GM12878 (cell line): ENCODE measurements at regions not wholly inside any gene's neighbourhood (a gene's known extent, or its start where the extent isn't known, plus 50 kb on each side); places are given as distances from the start of the nearest gene placed in this dataset.

Experiments used
- ATAC-seq: fragments of 200-7000 bp; cut with Tn5 transposase; 3 replicates; pipeline ENCODE4 v1.9.1; 2020; ENCODE audit warnings: mild to moderate bottlenecking, moderate library complexity
- BruUV-seq: library from RNA; stranded (reverse); fragments of 400-500 nt; replicated peaks from 2 replicates; lab custom pipeline; 2021; lab: Mats Ljungman, UMichigan
- CTCF ChIA-PET: fragments of 300-600 bp; sonication (Branson Sonifier 250); formaldehyde crosslinking; extraction: SDS; loops from one replicate; lab custom pipeline; 2021; ENCODE audit warnings: inconsistent platforms; lab: Yijun Ruan, JAX
- POLR2A ChIA-PET: fragments of 350-600 bp; formaldehyde crosslinking; extraction: SDS; loops from one replicate; lab custom pipeline; 2021; ENCODE audit warnings: inconsistent platforms; lab: Charles Lee
- RAD21 ChIA-PET: fragments of 300-600 bp; sonication (Branson Sonifier 250); formaldehyde crosslinking; loops from one replicate; lab custom pipeline; 2023; ENCODE audit warnings: antibody characterized with exemption; ENCODE audit not compliant: unreplicated experiment; lab: Charles Lee
- SMC1A ChIA-PET: fragments of 300-600 bp; sonication (Branson Sonifier 250); formaldehyde crosslinking; loops from one replicate; lab custom pipeline; 2023; ENCODE audit not compliant: unreplicated experiment, uncharacterized antibody; lab: Charles Lee
- DNase-seq: peaks from one replicate; pipeline ENCODE4 v3.0.0-alpha.2; 2011; ENCODE audit warnings: low read depth, low spot score
- FAIRE-seq: peaks from 3 replicates; lab custom pipeline; 2011; peaks lifted over from hg19 to GRCh38; lab: Jason Lieb, UNC
- H2AFZ ChIP-seq: 2 replicates; pipeline ENCODE4 v1.6.0; 2011; ENCODE audit warnings: low read depth, low read length, control low read depth; ENCODE audit not compliant: control insufficient read depth
- H3K27ac ChIP-seq: 2 replicates; pipeline ENCODE4 v1.5.1; 2011; ENCODE audit warnings: control low read depth; ENCODE audit not compliant: control insufficient read depth, insufficient read depth
- H3K27me3 ChIP-seq, 2 experiments: replicated peaks in 1 of 2; 2 replicates each; pipeline versions ENCODE4 v1.6.0 to v1.6.1; 2011; ENCODE audit warnings: low read length in 1 of 2; ENCODE audit not compliant: control insufficient read depth in 2 of 2, insufficient read depth in 2 of 2
- H3K36me3 ChIP-seq, 2 experiments: 2 replicates each; pipeline ENCODE4 v1.5.1; 2011; ENCODE audit warnings: low read length in 1 of 2; ENCODE audit not compliant: control insufficient read depth in 2 of 2, insufficient read depth in 2 of 2
- H3K4me1 ChIP-seq: 2 replicates; pipeline ENCODE4 v1.6.1; 2011; ENCODE audit warnings: mild to moderate bottlenecking, low read length, moderate library complexity, mixed read lengths; ENCODE audit not compliant: control insufficient read depth, insufficient read depth
- H3K4me2 ChIP-seq: 2 replicates; pipeline ENCODE4 v1.6.0; 2011; ENCODE audit warnings: control low read depth; ENCODE audit not compliant: control insufficient read depth, insufficient read depth
- H3K4me3 ChIP-seq: fragments of 200-600 bp; sonication (generic); 2 replicates; pipeline ENCODE4 v1.5.1; 2016
- H3K79me2 ChIP-seq: 2 replicates; pipeline ENCODE4 v1.6.0; 2011; ENCODE audit warnings: low read length; ENCODE audit not compliant: control insufficient read depth, insufficient read depth
- H3K9ac ChIP-seq: 2 replicates; pipeline ENCODE4 v1.8.0; 2011; ENCODE audit warnings: low read length, control low read depth, mixed read lengths; ENCODE audit not compliant: control insufficient read depth, insufficient read depth
- H3K9me3 ChIP-seq: replicated peaks from 3 replicates; pipeline ENCODE4 v1.5.1; 2011; ENCODE audit warnings: mild to moderate bottlenecking, low read length; ENCODE audit not compliant: control insufficient read depth, insufficient read depth
- H4K20me1 ChIP-seq: 2 replicates; pipeline ENCODE4 v1.6.0; 2011; ENCODE audit not compliant: control insufficient read depth, insufficient read depth
- BACH1 ChIP-seq: fragments of 450-650 bp; IDR thresholded peaks from 2 replicates; pipeline ENCODE4 v1.6.1; 2017; ENCODE audit warnings: mild to moderate bottlenecking, borderline replicate concordance
- BCL11A ChIP-seq: IDR thresholded peaks from 2 replicates; pipeline ENCODE4 v1.6.1; 2011; ENCODE audit warnings: low read depth, low read length
- CBX5 ChIP-seq: sonication (generic); IDR thresholded peaks from 2 replicates; pipeline ENCODE4 v1.6.1; 2016; ENCODE audit warnings: low read depth, moderate library complexity, mild to moderate bottlenecking, inconsistent platforms
- CHD1 ChIP-seq: IDR thresholded peaks from 2 replicates; pipeline ENCODE4 v1.6.1; 2012; ENCODE audit warnings: low read depth, low read length, improper control_type of control experiment
- CHD4 ChIP-seq: fragments of 200-600 bp; sonication (generic); IDR thresholded peaks from 2 replicates; pipeline ENCODE4 v1.6.1; 2016; ENCODE audit warnings: mild to moderate bottlenecking
- FOXM1 ChIP-seq: IDR thresholded peaks from 2 replicates; pipeline ENCODE4 v1.6.1; 2012; ENCODE audit warnings: low read depth, mild to moderate bottlenecking, inconsistent platforms, low read length, moderate library complexity
- IKZF1 ChIP-seq: fragments of 450-650 bp; conservative IDR thresholded peaks from 2 replicates; pipeline ENCODE4 v1.6.1; 2017; ENCODE audit warnings: antibody characterized with exemption, mild to moderate bottlenecking
- LARP7 ChIP-seq: fragments of 450-650 bp; IDR thresholded peaks from 2 replicates; pipeline ENCODE4 v1.6.1; 2017; ENCODE audit warnings: mild to moderate bottlenecking
- MEF2B ChIP-seq: fragments of 450-650 bp; IDR thresholded peaks from 2 replicates; pipeline ENCODE4 v1.6.1; 2018; ENCODE audit warnings: mild to moderate bottlenecking, moderate library complexity; ENCODE audit not compliant: partially characterized antibody, poor library complexity, severe bottlenecking
- MTA3 ChIP-seq: IDR thresholded peaks from 2 replicates; pipeline ENCODE4 v1.6.1; 2012; ENCODE audit warnings: low read length, inconsistent platforms, borderline replicate concordance
- MYC ChIP-seq: IDR thresholded peaks from 2 replicates; pipeline ENCODE4 v1.6.1; 2011; ENCODE audit warnings: mild to moderate bottlenecking, low read length, moderate library complexity, inconsistent platforms; ENCODE audit not compliant: insufficient read depth, insufficient replicate concordance, insufficient read length, severe bottlenecking
- RAD21 ChIP-seq: IDR thresholded peaks from 2 replicates; pipeline ENCODE4 v1.6.1; 2011; ENCODE audit warnings: mild to moderate bottlenecking, low read depth, low read length, moderate library complexity; ENCODE audit not compliant: insufficient read depth
- RBBP5 ChIP-seq: fragments of 200-600 bp; sonication (generic); conservative IDR thresholded peaks from 2 replicates; pipeline ENCODE4 v1.6.1; 2016
- SMAD5 ChIP-seq: IDR thresholded peaks from 2 replicates; pipeline ENCODE4 v1.6.1; 2016; ENCODE audit warnings: antibody characterized with exemption, low read depth
- SP1 ChIP-seq: IDR thresholded peaks from one replicate; pipeline ENCODE4 v1.6.1; 2011; ENCODE audit warnings: low read depth, low read length
- SRF ChIP-seq, 2 experiments: IDR thresholded peaks; 2 replicates each; pipeline ENCODE4 v1.6.1; 2011; ENCODE audit warnings: low read depth in 2 of 2, low read length in 2 of 2, mild to moderate bottlenecking in 1 of 2, moderate library complexity in 1 of 2
- YY1 ChIP-seq: IDR thresholded peaks from 2 replicates; pipeline ENCODE4 v1.6.1; 2011; ENCODE audit warnings: low read depth, mild to moderate bottlenecking, low read length
- ZZZ3 ChIP-seq: IDR thresholded peaks from 2 replicates; pipeline ENCODE4 v1.6.1; 2011; ENCODE audit warnings: low read depth; ENCODE audit not compliant: control insufficient read depth, insufficient read length
- WGBS: methylation state at CpG from one replicate; pipeline ENCODE4 v1.1.6; 2016; ENCODE audit warnings: low lambda C conversion rate; ENCODE audit not compliant: insufficient replicate concordance, insufficient coverage; ENCODE audit errors: missing lambda C conversion rate; 5-methylcytosine and 5-hydroxymethylcytosine counted together
- in situ Hi-C: fragments of 300-500 bp; cut with MboI; formaldehyde crosslinking; loops from 9 replicates; pipeline ENCODE4 v1.14.3; 2018; ENCODE audit warnings: mixed read lengths
- intact Hi-C: fragments of 100-400 bp; cut with micrococcal nuclease; formaldehyde crosslinking; loops from one replicate; pipeline ENCODE4 v1.14.2; 2022; ENCODE audit not compliant: unreplicated experiment
- TF ChIP-seq, protein P1 (sequence below): fragments of 450-650 bp; IDR thresholded peaks from 2 replicates; pipeline ENCODE4 v1.6.1; 2016; ENCODE audit warnings: mild to moderate bottlenecking

DNA sequence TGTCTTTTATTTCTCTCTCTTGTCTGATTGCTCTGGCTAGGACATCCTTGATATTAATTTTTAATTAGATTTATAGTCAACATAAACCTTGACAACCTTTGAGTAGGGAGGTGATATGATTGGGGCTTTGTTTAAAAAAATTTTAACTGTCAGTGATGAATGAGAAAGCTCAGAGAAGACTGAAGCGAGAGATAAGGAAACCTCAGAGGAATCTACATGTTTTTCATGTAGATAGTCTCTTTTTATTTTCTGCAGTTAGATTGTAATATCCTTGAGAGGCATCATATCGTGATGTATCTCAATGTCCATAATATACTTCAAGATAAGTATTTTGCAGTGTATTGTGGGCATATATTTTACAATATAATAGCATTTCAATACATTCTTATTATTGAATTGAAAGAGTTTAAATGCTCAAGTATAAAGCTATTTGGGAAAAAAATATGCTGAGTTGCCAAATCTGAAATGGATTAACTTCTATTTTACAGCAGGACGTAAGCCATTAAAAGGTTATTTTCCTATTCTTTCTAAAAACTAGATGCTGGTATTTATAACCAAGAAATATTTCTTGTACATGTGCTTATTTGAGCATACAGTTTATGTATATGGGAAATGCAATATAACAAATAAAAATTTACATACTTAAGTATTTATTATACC lies 802.4 kb upstream of the ADGRL4 start:
- Histone ChIP-seq H3K4me1 (no peaks in the 10 kb centered on the region), H3K36me3 (no peaks in the 10 kb centered on the region), H3K4me2 (no peak overlapping the region), H3K9ac (no peak overlapping the region), H3K4me3 (no peak overlapping the region), H3K79me2 (no peaks in the 10 kb centered on the region), H3K27me3 (no peaks in the 10 kb centered on the region), H4K20me1 (no peaks in the 10 kb centered on the region), H3K27ac (no peak overlapping the region), H3K9me3 (no peaks in the 10 kb centered on the region; the same call in 2 of the 3 replicates), H2AFZ (no peak overlapping the region)
- BruUV-seq = no TSS peak
- RAD21 ChIA-PET = no interaction called here
- FAIRE-seq (no peak), DNase-seq (no peak), ATAC-seq (no peak)
- no peak for TF ChIP-seq CBX5
- TF ChIP-seq FOXM1 = no peak
- no peak for TF ChIP-seq SRF (IDR thresholded peaks at IDR 0.05; ENCODE audit: low read depth in 2 of 2, low read length in 2 of 2)
- TF ChIP-seq BACH1 = no peak
- no peak for TF ChIP-seq LARP7
- TF ChIP-seq ZZZ3 = no peak
- TF ChIP-seq SP1 = no peak
- no peak for TF ChIP-seq RBBP5
- TF ChIP-seq BCL11A = no peak
- intact Hi-C loops = no loop called here
- in situ Hi-C loops = no loop called here
- CTCF ChIA-PET = no interaction called here
- SMC1A ChIA-PET = interaction anchor here (1.1 kb wide), 1 partner anchor 9 kb away, joined by 4 read pairs; no protein-coding TSS in a partner anchor
- 20% methylated on average over 3 of the region's 3 CpGs for WGBS
- POLR2A ChIA-PET = no interaction called here

DNA sequence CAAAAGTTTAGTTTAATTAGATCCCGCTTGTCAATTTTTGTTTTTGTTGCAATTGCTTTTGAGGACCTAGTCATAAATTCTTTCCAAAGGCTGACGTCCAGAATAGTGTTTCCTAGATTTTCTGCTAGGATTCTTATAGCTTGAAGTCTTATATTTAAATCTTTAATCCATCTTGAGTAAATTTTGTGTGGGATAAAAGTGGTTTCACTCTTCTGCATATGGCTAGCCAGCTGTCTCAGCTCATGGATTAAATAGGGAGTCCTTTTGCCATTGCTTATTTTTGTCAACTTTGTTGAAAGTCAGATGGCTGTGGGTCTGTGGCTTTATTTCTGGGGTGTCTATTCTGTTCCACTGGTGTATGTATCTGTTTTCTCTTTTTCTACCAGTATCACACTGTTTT lies 801.3 kb upstream of the ADGRL4 start:
- ChIA-PET POLR2A (no interaction called here), SMC1A (no interaction called here), RAD21 (no interaction called here)
- no peaks in the 10 kb centered on the region for H3K27me3 ChIP-seq
- FAIRE-seq = no peak
- BruUV-seq = no TSS peak
- H3K79me2 ChIP-seq = no peaks in the 10 kb centered on the region
- no peaks in the 10 kb centered on the region for H4K20me1 ChIP-seq
- no peaks in the 10 kb centered on the region for H3K4me1 ChIP-seq
- no peaks in the 10 kb centered on the region for H3K36me3 ChIP-seq
- no peak overlapping the region for H3K9ac ChIP-seq
- no peak overlapping the region for H2AFZ ChIP-seq
- no peak for TF ChIP-seq IKZF1
- no peak for TF ChIP-seq MTA3
- no peak for TF ChIP-seq SRF (IDR thresholded peaks at IDR 0.05; ENCODE audit: low read depth in 2 of 2, low read length in 2 of 2)
- no peak for TF ChIP-seq YY1
- no peak for TF ChIP-seq SMAD5
- TF ChIP-seq ZZZ3 = no peak
- no peak for TF ChIP-seq MYC
- TF ChIP-seq RAD21 = no peak
- TF ChIP-seq LARP7 = no peak
- TF ChIP-seq MEF2B = no peak
- TF ChIP-seq, protein P1, sequence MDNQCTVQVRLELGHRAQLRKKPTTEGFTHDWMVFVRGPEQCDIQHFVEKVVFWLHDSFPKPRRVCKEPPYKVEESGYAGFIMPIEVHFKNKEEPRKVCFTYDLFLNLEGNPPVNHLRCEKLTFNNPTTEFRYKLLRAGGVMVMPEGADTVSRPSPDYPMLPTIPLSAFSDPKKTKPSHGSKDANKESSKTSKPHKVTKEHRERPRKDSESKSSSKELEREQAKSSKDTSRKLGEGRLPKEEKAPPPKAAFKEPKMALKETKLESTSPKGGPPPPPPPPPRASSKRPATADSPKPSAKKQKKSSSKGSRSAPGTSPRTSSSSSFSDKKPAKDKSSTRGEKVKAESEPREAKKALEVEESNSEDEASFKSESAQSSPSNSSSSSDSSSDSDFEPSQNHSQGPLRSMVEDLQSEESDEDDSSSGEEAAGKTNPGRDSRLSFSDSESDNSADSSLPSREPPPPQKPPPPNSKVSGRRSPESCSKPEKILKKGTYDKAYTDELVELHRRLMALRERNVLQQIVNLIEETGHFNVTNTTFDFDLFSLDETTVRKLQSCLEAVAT = no peak
- TF ChIP-seq CHD1 = no peak
- no peak for TF ChIP-seq CHD4
- TF ChIP-seq, all 136 proteins: peak for 0
- CTCF ChIA-PET = no interaction called here
- DNase-seq (no peak), ATAC-seq (no peak)
- intact Hi-C loops (no loop called here), in situ Hi-C loops (no loop called here)
- Histone ChIP-seq H3K4me3 (no peak overlapping the region), H3K9me3 (no peaks in the 10 kb centered on the region; the same call in 2 of the 3 replicates), H3K27ac (no peak overlapping the region), H3K4me2 (no peak overlapping the region)
- 29% methylated on average over 2 of the region's 2 CpGs for WGBS
